IMR-90 (cell line): ENCODE measurements at regions not wholly inside any gene's neighbourhood (a gene's known extent, or its start where the extent isn't known, plus 50 kb on each side); places are given as distances from the start of the nearest gene placed in this dataset.

Source experiments
- ATAC-seq: fragments of 200-7000 bp; cut with Tn5 transposase; 2 replicates; pipeline ENCODE4 v1.9.1; 2020; ENCODE audit warnings: low read depth, mild to moderate bottlenecking, moderate library complexity
- BruUV-seq: library from RNA; stranded (reverse); fragments of 400-500 nt; replicated peaks from 2 replicates; lab custom pipeline; 2021; lab: Mats Ljungman, UMichigan
- CTCF ChIA-PET: fragments of 300-600 bp; formaldehyde crosslinking; extraction: SDS; loops from one replicate; lab custom pipeline; 2021; ENCODE audit warnings: antibody characterized with exemption; lab: Yijun Ruan, JAX
- POLR2A ChIA-PET: fragments of 300-600 bp; sonication (Branson Sonifier 250); formaldehyde crosslinking; loops from one replicate; lab custom pipeline; 2022; ENCODE audit warnings: antibody characterized with exemption; ENCODE audit not compliant: unreplicated experiment; lab: Charles Lee
- DNase-seq: peaks from one replicate; pipeline ENCODE4 v3.0.0; 2013
- H2AFZ ChIP-seq: replicated peaks from 2 replicates; pipeline ENCODE3; 2013; ENCODE audit warnings: low read length, mild to moderate bottlenecking; ENCODE audit not compliant: poor library complexity
- H2AK5ac ChIP-seq: 2 replicates; pipeline ENCODE4 v1.6.1; 2013; ENCODE audit warnings: low read depth, low read length, inconsistent platforms
- H2AK9ac ChIP-seq: replicated peaks from 2 replicates; pipeline ENCODE3; 2013; ENCODE audit warnings: mild to moderate bottlenecking, low read depth, low read length, moderate library complexity; ENCODE audit not compliant: poor library complexity
- H2BK120ac ChIP-seq: 2 replicates; pipeline ENCODE4 v1.6.1; 2013; ENCODE audit warnings: low read depth, low read length, inconsistent platforms
- H2BK15ac ChIP-seq: 3 replicates; pipeline ENCODE4 v1.6.1; 2013; ENCODE audit warnings: low read depth, low read length, inconsistent platforms
- H2BK20ac ChIP-seq: 2 replicates; pipeline ENCODE4 v1.6.1; 2013; ENCODE audit warnings: low read depth, mild to moderate bottlenecking, inconsistent platforms, low read length, moderate library complexity
- H2BK5ac ChIP-seq: 2 replicates; pipeline ENCODE4 v1.6.1; 2013; ENCODE audit warnings: mild to moderate bottlenecking, low read depth, low read length, inconsistent platforms; ENCODE audit not compliant: poor library complexity, severe bottlenecking
- H3K14ac ChIP-seq: replicated peaks from 2 replicates; pipeline ENCODE4 v1.6.1; 2013; ENCODE audit warnings: low read depth, low read length, inconsistent platforms
- H3K18ac ChIP-seq: 2 replicates; pipeline ENCODE4 v1.6.1; 2013; ENCODE audit warnings: low read depth, low read length, control low read depth
- H3K23ac ChIP-seq: 2 replicates; pipeline ENCODE4 v1.6.1; 2013; ENCODE audit warnings: low read depth, low read length, inconsistent platforms
- H3K27ac ChIP-seq: 2 replicates; pipeline ENCODE4 v1.5.1; 2013; ENCODE audit warnings: mild to moderate bottlenecking, control low read depth, low read length; ENCODE audit not compliant: insufficient read depth
- H3K27me3 ChIP-seq: 2 replicates; pipeline ENCODE4 v1.6.1; 2013; ENCODE audit warnings: low read length; ENCODE audit not compliant: control insufficient read depth, insufficient read depth
- H3K36me3 ChIP-seq: 2 replicates; pipeline ENCODE4 v1.6.1; 2013; ENCODE audit warnings: low read length, mixed read lengths; ENCODE audit not compliant: control insufficient read depth, insufficient read depth
- H3K4ac ChIP-seq: 2 replicates; pipeline ENCODE4 v1.6.1; 2013; ENCODE audit warnings: low read depth, low read length, inconsistent platforms
- H3K4me1 ChIP-seq: 2 replicates; pipeline ENCODE4 v1.6.1; 2013; ENCODE audit warnings: low read length, mixed read lengths; ENCODE audit not compliant: control insufficient read depth, insufficient read depth
- H3K4me2 ChIP-seq: 2 replicates; pipeline ENCODE4 v1.6.1; 2013; ENCODE audit warnings: low read depth, mild to moderate bottlenecking, control low read depth, low read length, moderate library complexity
- H3K4me3 ChIP-seq: 2 replicates; pipeline ENCODE4 v1.5.1; 2013; ENCODE audit warnings: low read depth, mild to moderate bottlenecking, control low read depth, low read length, moderate library complexity; ENCODE audit not compliant: insufficient read depth
- H3K56ac ChIP-seq: 2 replicates; pipeline ENCODE4 v1.6.1; 2013; ENCODE audit warnings: low read length, inconsistent platforms; ENCODE audit not compliant: insufficient read depth; ENCODE audit errors: extremely low read depth
- H3K79me1 ChIP-seq, 2 experiments: 2 replicates each; pipeline ENCODE4 v1.6.1; 2013; ENCODE audit warnings: low read length in 2 of 2, inconsistent platforms in 1 of 2, low read depth in 1 of 2
- H3K9ac ChIP-seq: 2 replicates; pipeline ENCODE4 v1.6.1; 2013; ENCODE audit warnings: low read depth, low read length, control low read depth
- H3K9me1 ChIP-seq: 2 replicates; pipeline ENCODE4 v1.6.1; 2013; ENCODE audit warnings: low read length, inconsistent platforms; ENCODE audit not compliant: insufficient read depth
- H3K9me3 ChIP-seq: 2 replicates; pipeline ENCODE4 v1.6.1; 2013; ENCODE audit warnings: low read length; ENCODE audit not compliant: control insufficient read depth, insufficient read depth
- H4K20me1 ChIP-seq: 2 replicates; pipeline ENCODE4 v1.6.1; 2013; ENCODE audit warnings: low read length, inconsistent platforms; ENCODE audit not compliant: insufficient read depth
- H4K5ac ChIP-seq: 2 replicates; pipeline ENCODE4 v1.6.1; 2013; ENCODE audit warnings: mild to moderate bottlenecking, low read depth, low read length, control low read depth
- H4K8ac ChIP-seq, 2 experiments: 2 replicates each; pipeline ENCODE4 v1.6.1; 2013; ENCODE audit warnings: low read depth in 2 of 2, low read length in 2 of 2, control low read depth in 1 of 2, inconsistent platforms in 1 of 2
- H4K91ac ChIP-seq: 2 replicates; pipeline ENCODE4 v1.6.1; 2013; ENCODE audit warnings: low read depth, low read length, inconsistent platforms; ENCODE audit not compliant: insufficient read depth
- CEBPB ChIP-seq: IDR thresholded peaks from 2 replicates; pipeline ENCODE4 v1.6.1; 2012; ENCODE audit warnings: low read depth, low read length, improper control_type of control experiment
- MAFK ChIP-seq: IDR thresholded peaks from 2 replicates; pipeline ENCODE4 v1.6.1; 2012; ENCODE audit warnings: low read depth, low read length, improper control_type of control experiment
- NFE2L2 ChIP-seq: fragments of 150-350 bp; IDR thresholded peaks from 2 replicates; pipeline ENCODE4 v1.6.1; 2016; ENCODE audit warnings: low read depth, mild to moderate bottlenecking, low read length
- RAD21 ChIP-seq: IDR thresholded peaks from 2 replicates; pipeline ENCODE4 v1.6.1; 2012; ENCODE audit warnings: low read length, improper control_type of control experiment
- dilution Hi-C: fragments of 300-500 bp; cut with HindIII; formaldehyde crosslinking; loops from one replicate; pipeline ENCODE4 v1.14.3; 2018; ENCODE audit warnings: low sequenced_read_pairs; ENCODE audit not compliant: unreplicated experiment
- in situ Hi-C: fragments of 300-500 bp; cut with MboI; formaldehyde crosslinking; loops from 3 replicates; pipeline ENCODE4 v1.14.3; 2019; ENCODE audit warnings: low sequenced_read_pairs, inconsistent platforms, mixed read lengths
- intact Hi-C: fragments of 100-400 bp; cut with micrococcal nuclease; formaldehyde crosslinking; loops from 2 replicates; pipeline ENCODE4 v1.10.0; 2022
- TF ChIP-seq, protein P1 (sequence below): fragments of 150-350 bp; IDR thresholded peaks from 2 replicates; pipeline ENCODE4 v1.6.1; 2016; ENCODE audit warnings: low read depth, mild to moderate bottlenecking, low read length, moderate library complexity, borderline replicate concordance
- TF ChIP-seq, protein P2 (sequence below): conservative IDR thresholded peaks from 2 replicates; pipeline ENCODE4 v1.5.1; 2012; ENCODE audit warnings: mild to moderate bottlenecking, low read depth, low read length, improper control_type of control experiment

DNA sequence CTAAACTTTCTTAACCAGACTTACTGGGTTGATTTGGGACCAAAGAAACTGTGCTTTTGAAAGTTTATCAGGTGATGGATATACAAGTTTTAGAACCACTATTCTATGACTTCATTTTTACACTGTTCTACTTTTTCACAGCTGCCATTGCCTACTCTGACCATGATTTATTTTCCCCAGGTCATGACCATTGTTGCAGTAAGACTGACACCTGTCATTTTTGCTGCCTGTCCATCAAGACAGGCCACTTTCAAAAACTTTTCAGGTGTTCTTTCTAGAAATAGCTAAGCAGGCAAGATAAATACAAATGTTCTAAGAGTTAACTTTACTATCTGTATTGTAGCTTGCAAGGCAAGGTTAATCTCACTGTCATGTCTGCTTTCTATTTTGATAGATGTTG lies 147.9 kb upstream of the SEMA3C start:
- Histone ChIP-seq H3K4me1 (no peaks in the 10 kb centered on the region), H3K79me1 (no peaks in the 10 kb centered on the region), H2BK15ac (no peak overlapping the region; the same call in 2 of the 3 replicates), H3K14ac (no peak overlapping the region), H2BK5ac (no peak overlapping the region), H2BK120ac (no peak overlapping the region), H3K23ac (no peak overlapping the region), H3K9me3 (peaks cover 2% of the 10 kb centered on the region; the same call in 1 of the 2 replicates), H4K91ac (no peak overlapping the region), H3K9me1 (no peaks in the 10 kb centered on the region), H4K20me1 (no peaks in the 10 kb centered on the region), H4K8ac (no peak overlapping the region), H3K9ac (no peak overlapping the region), H2AK9ac (no peak overlapping the region), H3K36me3 (no peaks in the 10 kb centered on the region), H3K56ac (no peak overlapping the region), H2AK5ac (no peak overlapping the region), H4K5ac (no peak overlapping the region), H2BK20ac (no peak overlapping the region), H3K4ac (no peak overlapping the region), H3K4me2 (no peak overlapping the region), H3K27me3 (no peaks in the 10 kb centered on the region), H3K27ac (no peak overlapping the region), H3K4me3 (no peak overlapping the region), H3K18ac (no peak overlapping the region), H2AFZ (no peak overlapping the region)
- in situ Hi-C loops = no loop called here
- CTCF ChIA-PET = no interaction called here
- TF ChIP-seq, protein P1, sequence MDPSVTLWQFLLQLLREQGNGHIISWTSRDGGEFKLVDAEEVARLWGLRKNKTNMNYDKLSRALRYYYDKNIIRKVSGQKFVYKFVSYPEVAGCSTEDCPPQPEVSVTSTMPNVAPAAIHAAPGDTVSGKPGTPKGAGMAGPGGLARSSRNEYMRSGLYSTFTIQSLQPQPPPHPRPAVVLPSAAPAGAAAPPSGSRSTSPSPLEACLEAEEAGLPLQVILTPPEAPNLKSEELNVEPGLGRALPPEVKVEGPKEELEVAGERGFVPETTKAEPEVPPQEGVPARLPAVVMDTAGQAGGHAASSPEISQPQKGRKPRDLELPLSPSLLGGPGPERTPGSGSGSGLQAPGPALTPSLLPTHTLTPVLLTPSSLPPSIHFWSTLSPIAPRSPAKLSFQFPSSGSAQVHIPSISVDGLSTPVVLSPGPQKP = no peak
- TF ChIP-seq NFE2L2 (no peak), CEBPB (no peak), MAFK (no peak), RAD21 (no peak)
- TF ChIP-seq, protein P2, sequence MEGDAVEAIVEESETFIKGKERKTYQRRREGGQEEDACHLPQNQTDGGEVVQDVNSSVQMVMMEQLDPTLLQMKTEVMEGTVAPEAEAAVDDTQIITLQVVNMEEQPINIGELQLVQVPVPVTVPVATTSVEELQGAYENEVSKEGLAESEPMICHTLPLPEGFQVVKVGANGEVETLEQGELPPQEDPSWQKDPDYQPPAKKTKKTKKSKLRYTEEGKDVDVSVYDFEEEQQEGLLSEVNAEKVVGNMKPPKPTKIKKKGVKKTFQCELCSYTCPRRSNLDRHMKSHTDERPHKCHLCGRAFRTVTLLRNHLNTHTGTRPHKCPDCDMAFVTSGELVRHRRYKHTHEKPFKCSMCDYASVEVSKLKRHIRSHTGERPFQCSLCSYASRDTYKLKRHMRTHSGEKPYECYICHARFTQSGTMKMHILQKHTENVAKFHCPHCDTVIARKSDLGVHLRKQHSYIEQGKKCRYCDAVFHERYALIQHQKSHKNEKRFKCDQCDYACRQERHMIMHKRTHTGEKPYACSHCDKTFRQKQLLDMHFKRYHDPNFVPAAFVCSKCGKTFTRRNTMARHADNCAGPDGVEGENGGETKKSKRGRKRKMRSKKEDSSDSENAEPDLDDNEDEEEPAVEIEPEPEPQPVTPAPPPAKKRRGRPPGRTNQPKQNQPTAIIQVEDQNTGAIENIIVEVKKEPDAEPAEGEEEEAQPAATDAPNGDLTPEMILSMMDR = no peak
- intact Hi-C loops = no loop called here
- dilution Hi-C loops = no loop called here
- no TSS peak for BruUV-seq
- DNase-seq (no peak), ATAC-seq (no peak)
- POLR2A ChIA-PET = no interaction called here
